ENCODE measurements at regions not wholly inside any gene's neighbourhood (a gene's known extent, or its start where the extent isn't known, plus 50 kb on each side); places are given as distances from the start of the nearest gene placed in this dataset.

DNA sequence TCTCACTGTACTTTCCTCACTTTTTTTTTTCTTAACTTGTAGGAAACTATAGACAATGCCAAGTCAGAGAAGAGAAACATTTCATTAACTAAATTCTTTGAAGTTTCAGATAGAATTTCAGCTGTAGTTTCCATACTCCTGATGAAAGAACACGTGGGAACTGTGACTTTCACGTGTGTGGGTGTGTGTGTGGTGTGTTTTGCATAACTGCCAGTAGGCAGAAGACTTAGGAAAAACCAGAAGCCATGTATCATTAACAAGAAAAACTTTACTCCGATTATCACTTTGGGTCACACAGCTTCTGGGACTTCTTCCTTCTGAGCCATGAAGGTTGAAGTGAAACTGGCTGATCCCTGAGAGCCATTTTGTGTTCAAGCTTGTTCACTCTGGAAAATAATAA is 483.3 kb downstream of the TFAP2B start:
- Histone ChIP-seq H4K20me1 (ENCODE audit: control insufficient read depth, insufficient read depth, low read length, poor library complexity, severe bottlenecking) (no peaks in the 10 kb centered on the region), H3K79me2 (ENCODE audit: control insufficient read depth, insufficient read depth, low read length) (no peaks in the 10 kb centered on the region), H3K27me3 (replicated peaks in 1 of 4; ENCODE audit: control extremely low read depth in 1 of 4, control insufficient read depth in 3 of 4, insufficient read depth in 4 of 4, low read length in 3 of 4) (no peaks in the 10 kb centered on the region), H3K4me2 (replicated peaks; ENCODE audit: low read depth, low read length, poor library complexity, severe bottlenecking) (no peak overlapping the region), H3K9ac (ENCODE audit: low read length) (no peak overlapping the region), H3K9me3 (ENCODE audit: control extremely low read depth in 1 of 3, control insufficient read depth in 2 of 3, insufficient read depth in 1 of 3, low read length in 2 of 3) (no peaks in the 10 kb centered on the region), H3K4me3 (ENCODE audit: control extremely low read depth in 1 of 5, extremely low read depth in 1 of 5, insufficient read depth in 1 of 5, low read depth in 2 of 5, low read length in 4 of 5) (no peak overlapping the region), H2AFZ (ENCODE audit: insufficient read depth, low read depth, low read length, poor library complexity, severe bottlenecking) (no peak overlapping the region), H3K4me1 (ENCODE audit: control insufficient read depth in 2 of 2, insufficient read depth in 2 of 2, low read length in 2 of 2) (no peaks in the 10 kb centered on the region), H3K27ac (ENCODE audit: low read length in 2 of 2) (no peak overlapping the region), H3K36me3 (replicated peaks in 1 of 2; ENCODE audit: control extremely low read depth in 1 of 2, control insufficient read depth in 1 of 2, extremely low read depth in 1 of 2, insufficient read depth in 2 of 2, low read length in 1 of 2) (no peaks in the 10 kb centered on the region)
- Mint-ChIP-seq H3K27me3 (no peaks in the 10 kb centered on the region), H3K4me3 (no peak overlapping the region), H3K4me1 (no peaks in the 10 kb centered on the region), H3K27ac (no peak overlapping the region), H3K9me3 (ENCODE audit: insufficient read depth) (no peaks in the 10 kb centered on the region)
- WGBS (ENCODE audit: insufficient coverage): no CpG with 5 or more reads among the region's 3 CpGs
- ChIA-PET POLR2A (no interaction called here), CTCF (no interaction called here)
- DNase-seq: no peak
- ATAC-seq (ENCODE audit: low read depth): no peak
- intact Hi-C loops (cut with micrococcal nuclease): no loop called here
- TF ChIP-seq, protein P1, sequence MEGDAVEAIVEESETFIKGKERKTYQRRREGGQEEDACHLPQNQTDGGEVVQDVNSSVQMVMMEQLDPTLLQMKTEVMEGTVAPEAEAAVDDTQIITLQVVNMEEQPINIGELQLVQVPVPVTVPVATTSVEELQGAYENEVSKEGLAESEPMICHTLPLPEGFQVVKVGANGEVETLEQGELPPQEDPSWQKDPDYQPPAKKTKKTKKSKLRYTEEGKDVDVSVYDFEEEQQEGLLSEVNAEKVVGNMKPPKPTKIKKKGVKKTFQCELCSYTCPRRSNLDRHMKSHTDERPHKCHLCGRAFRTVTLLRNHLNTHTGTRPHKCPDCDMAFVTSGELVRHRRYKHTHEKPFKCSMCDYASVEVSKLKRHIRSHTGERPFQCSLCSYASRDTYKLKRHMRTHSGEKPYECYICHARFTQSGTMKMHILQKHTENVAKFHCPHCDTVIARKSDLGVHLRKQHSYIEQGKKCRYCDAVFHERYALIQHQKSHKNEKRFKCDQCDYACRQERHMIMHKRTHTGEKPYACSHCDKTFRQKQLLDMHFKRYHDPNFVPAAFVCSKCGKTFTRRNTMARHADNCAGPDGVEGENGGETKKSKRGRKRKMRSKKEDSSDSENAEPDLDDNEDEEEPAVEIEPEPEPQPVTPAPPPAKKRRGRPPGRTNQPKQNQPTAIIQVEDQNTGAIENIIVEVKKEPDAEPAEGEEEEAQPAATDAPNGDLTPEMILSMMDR (IDR thresholded peaks at IDR 0.05): no peak
- no peak for TF ChIP-seq EZH2 (IDR thresholded peaks at IDR 0.05; ENCODE audit: borderline replicate concordance, insufficient read depth, low read depth, low read length, poor library complexity, severe bottlenecking)

DNA sequence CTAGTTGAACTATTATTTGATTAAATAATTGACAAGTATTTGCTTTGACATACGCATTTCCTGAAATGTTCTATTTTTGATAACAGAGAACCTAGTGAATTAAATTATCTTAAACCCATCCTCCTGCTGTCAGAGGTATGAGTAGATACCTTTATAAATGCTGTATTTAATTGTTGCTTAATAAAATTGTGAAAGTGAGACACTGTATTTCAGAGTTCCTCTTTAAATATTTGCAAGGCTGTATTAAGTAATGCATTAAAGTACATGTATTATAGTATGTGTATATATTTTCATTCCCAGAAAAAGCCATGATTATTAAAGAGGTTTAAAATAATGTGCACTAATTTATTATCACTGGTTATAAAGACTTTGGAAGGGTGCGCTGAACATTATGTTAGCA is 483.8 kb downstream of the TFAP2B start:
- Histone ChIP-seq H3K4me3 (ENCODE audit: control extremely low read depth in 1 of 5, extremely low read depth in 1 of 5, insufficient read depth in 1 of 5, low read depth in 2 of 5, low read length in 4 of 5) (no peak overlapping the region), H3K4me1 (ENCODE audit: control insufficient read depth in 2 of 2, insufficient read depth in 2 of 2, low read length in 2 of 2) (no peaks in the 10 kb centered on the region), H3K79me2 (ENCODE audit: control insufficient read depth, insufficient read depth, low read length) (no peaks in the 10 kb centered on the region), H3K4me2 (replicated peaks; ENCODE audit: low read depth, low read length, poor library complexity, severe bottlenecking) (no peak overlapping the region), H3K27ac (ENCODE audit: low read length in 2 of 2) (no peak overlapping the region), H2AFZ (ENCODE audit: insufficient read depth, low read depth, low read length, poor library complexity, severe bottlenecking) (no peak overlapping the region), H3K9me3 (ENCODE audit: control extremely low read depth in 1 of 3, control insufficient read depth in 2 of 3, insufficient read depth in 1 of 3, low read length in 2 of 3) (no peaks in the 10 kb centered on the region), H3K9ac (ENCODE audit: low read length) (no peak overlapping the region), H4K20me1 (ENCODE audit: control insufficient read depth, insufficient read depth, low read length, poor library complexity, severe bottlenecking) (no peaks in the 10 kb centered on the region), H3K36me3 (replicated peaks in 1 of 2; ENCODE audit: control extremely low read depth in 1 of 2, control insufficient read depth in 1 of 2, extremely low read depth in 1 of 2, insufficient read depth in 2 of 2, low read length in 1 of 2) (no peaks in the 10 kb centered on the region), H3K27me3 (replicated peaks in 1 of 4; ENCODE audit: control extremely low read depth in 1 of 4, control insufficient read depth in 3 of 4, insufficient read depth in 4 of 4, low read length in 3 of 4) (no peaks in the 10 kb centered on the region)
- ChIA-PET CTCF (no interaction called here), POLR2A (no interaction called here)
- Mint-ChIP-seq H3K9me3 (ENCODE audit: insufficient read depth) (no peaks in the 10 kb centered on the region), H3K4me1 (no peaks in the 10 kb centered on the region), H3K4me3 (no peak overlapping the region), H3K27ac (no peak overlapping the region), H3K27me3 (no peaks in the 10 kb centered on the region)
- DNase-seq (no peak), ATAC-seq (ENCODE audit: low read depth) (no peak)
- intact Hi-C loops (cut with micrococcal nuclease): no loop called here
- TF ChIP-seq, protein P1 (IDR thresholded peaks at IDR 0.05): no peak
- no peak for TF ChIP-seq EZH2 (IDR thresholded peaks at IDR 0.05; ENCODE audit: borderline replicate concordance, insufficient read depth, low read depth, low read length, poor library complexity, severe bottlenecking)
- no CpG with 5 or more reads among the region's 2 CpGs for WGBS (ENCODE audit: insufficient coverage)

Measured in B cell (primary cell).